HG03439 (cell line): ENCODE measurements at regions not wholly inside any gene's neighbourhood (a gene's known extent, or its start where the extent isn't known, plus 50 kb on each side); places are given as distances from the start of the nearest gene placed in this dataset.

Experiments used
- ATAC-seq: cut with Tn5 transposase; IDR thresholded peaks from one replicate; pipeline ENCODE4 v1.9.1; 2021; ENCODE audit warnings: mild to moderate bottlenecking, moderate library complexity; ENCODE audit not compliant: unreplicated experiment

- ATAC-seq: no peak
These were observed 54.1 kb upstream of the PRLR start for GRCh38 chr5:35284364-35284763.

- no peak for ATAC-seq
These were observed 52.5 kb upstream of the PRLR start for GRCh38 chr5:35282810-35283209.

GRCh38 chr5:35281613-35282012, 51.3 kb upstream of the PRLR start:
- ATAC-seq: no peak
